Hematopoietic multipotent progenitor cell treated with erythropoietin and hydrocortisone succinate and interleukin-3 and kit ligand, for 15 days (in vitro differentiated cells): ENCODE measurements at regions not wholly inside any gene's neighbourhood (a gene's known extent, or its start where the extent isn't known, plus 50 kb on each side); places are given as distances from the start of the nearest gene placed in this dataset.
"Not testable (repeated sequence)": the region's sequence is repeated elsewhere in the genome, so short reads cannot be mapped to it uniquely, and the experiment has no call there.

ENCODE experiments used
- DNase-seq: peaks from one replicate; pipeline ENCODE4 v3.0.0-alpha.2; 2015; ENCODE audit warnings: low spot score

DNA sequence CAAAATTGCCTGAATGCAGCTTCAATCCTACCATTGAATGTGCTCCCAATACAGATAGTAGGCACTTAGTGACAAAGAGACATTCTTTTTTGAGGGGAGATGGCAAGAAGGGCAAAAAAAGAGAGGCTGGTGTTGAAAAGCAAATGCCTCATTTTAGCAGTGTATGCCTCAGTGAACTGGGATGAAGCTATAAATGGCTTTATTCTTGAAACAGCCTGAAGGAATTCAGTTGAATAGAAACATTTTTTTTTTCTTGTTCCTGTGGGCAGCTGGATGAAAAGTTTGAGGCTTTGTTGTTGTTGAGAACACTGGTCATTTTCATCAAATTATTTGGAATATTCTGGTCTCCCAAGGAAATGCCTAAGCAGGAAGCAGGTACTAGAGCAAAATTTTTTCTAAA lies 228.9 kb downstream of the RNF144A start:
- no peak for DNase-seq

DNA sequence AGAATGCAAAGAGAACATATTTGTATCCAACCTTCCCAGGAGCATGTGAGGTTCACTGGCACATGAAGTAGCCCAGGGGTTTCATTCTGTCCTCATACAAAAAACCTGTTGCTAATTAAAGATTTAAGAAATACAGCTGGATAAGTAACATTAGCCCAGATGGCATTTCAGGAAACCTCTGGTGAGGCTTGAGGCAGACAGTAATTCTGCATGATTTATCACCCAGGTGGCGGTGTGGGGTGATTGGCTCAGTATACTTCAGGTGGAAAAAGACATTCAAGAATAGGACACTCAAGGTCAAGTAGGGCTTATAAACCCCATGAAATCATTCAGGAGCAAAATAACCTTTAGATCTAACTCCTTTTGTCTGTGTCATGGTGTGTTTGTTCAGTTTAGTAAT lies 237.4 kb downstream of the RNF144A start:
- DNase-seq = no peak

DNA sequence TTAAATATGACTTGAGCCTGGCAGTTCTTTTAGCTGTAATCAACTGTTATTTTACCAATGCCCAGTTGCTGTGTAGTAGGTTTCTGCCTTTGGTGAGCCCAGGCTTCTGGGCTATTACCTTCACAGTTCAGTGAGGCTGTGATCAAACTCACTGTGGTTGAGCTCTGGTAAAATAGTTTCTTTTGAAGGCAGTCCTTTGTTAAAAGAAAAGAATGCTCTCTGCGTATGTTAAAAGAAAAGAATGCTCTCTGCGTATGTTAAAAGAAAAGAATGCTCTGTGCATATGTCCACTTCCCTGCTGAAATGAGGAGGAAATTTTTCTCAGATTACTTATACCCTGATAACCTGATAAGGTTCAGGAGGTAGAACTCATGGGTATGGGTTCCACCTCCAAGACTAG lies 244.3 kb downstream of the RNF144A start:
- no peak for DNase-seq

DNA sequence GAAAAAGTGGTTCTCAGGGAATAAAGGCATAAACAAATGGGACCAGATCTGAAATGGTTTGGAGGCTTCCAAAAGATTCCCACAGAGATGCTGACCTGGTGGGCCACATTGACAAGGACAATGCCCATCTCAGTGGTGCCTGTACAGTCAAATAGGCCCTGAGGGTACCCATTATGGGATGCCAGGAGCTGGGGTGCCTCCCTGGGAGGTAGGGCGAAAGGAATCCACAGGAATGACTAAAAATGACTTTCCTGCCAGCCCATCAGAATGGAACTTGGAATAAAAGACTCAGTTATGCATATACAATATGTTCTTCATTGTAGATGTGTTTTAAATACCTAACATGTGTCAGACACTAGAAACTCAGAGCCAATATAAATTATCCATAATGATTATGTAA lies 248.5 kb downstream of the RNF144A start:
- DNase-seq = no peak

DNA sequence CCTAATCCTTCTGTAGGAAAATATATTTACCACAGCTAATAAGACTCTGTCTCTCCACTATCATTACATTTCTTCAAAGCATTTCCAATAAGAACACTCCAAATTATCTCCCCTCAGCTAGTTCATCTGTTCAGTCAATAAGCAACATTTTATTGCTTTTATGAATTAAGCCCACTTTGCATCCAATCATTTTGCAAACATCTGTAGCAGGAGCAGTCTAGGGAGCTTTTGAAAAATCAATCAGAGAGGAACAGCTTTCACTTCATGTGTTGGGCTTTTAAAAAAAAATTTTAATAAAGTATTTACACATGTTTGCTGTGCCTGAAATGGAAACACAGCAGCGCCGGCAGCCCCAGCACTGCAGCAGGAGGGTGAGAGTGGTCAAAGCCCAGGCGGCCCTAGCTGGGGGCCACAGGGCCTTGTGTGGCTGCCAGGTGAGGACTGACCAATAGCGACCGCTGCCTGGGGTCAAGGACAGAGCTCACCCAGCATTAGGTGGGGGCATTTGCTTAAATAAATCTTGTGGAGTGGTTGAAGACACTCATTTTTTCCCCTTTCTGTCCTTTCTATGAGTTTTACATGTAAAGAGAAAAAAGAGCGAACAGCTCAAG lies 250.7 kb downstream of the RNF144A start:
- DNase-seq = no peak

DNA sequence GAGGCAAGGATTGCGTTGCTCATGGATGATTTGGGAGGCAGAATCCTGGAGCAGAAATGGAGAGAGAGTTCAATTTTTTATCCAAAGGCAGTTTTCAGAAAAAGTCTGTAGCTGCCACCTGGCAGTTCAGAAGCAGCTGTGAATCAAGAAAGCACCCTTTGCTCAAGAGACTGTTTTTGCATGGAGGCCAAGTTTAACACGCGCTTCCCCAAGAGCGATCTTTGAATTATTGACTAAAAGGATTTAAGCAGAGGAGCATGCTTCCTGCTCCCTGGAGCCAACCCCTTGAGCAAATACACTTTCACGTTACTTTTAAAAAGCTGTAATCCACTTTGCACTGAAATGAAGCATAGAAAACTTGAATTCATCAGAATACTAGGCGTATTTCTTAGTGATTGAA lies 252.4 kb downstream of the RNF144A start:
- DNase-seq = no peak

DNA sequence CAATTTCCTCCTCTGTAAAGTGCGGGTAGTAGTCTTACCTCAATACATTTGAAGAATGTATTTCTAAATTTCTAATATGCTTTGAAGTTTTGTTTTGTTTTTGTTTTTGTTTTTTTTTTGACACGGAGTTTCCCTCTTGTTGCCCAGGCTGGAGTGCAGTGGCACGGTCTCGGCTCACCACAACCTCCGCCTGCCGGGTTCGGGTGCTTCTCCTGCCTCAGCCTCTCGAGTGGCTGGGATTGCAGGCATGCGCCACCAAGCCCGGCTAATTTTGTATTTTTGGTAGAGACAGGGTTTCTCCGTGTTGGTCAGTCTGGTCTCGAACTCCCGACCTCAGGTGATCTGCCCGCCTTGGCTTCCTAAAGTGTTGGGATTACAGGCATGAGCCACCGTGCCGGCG lies 261.8 kb downstream of the RNF144A start:
- not testable (repeated sequence) for DNase-seq

DNA sequence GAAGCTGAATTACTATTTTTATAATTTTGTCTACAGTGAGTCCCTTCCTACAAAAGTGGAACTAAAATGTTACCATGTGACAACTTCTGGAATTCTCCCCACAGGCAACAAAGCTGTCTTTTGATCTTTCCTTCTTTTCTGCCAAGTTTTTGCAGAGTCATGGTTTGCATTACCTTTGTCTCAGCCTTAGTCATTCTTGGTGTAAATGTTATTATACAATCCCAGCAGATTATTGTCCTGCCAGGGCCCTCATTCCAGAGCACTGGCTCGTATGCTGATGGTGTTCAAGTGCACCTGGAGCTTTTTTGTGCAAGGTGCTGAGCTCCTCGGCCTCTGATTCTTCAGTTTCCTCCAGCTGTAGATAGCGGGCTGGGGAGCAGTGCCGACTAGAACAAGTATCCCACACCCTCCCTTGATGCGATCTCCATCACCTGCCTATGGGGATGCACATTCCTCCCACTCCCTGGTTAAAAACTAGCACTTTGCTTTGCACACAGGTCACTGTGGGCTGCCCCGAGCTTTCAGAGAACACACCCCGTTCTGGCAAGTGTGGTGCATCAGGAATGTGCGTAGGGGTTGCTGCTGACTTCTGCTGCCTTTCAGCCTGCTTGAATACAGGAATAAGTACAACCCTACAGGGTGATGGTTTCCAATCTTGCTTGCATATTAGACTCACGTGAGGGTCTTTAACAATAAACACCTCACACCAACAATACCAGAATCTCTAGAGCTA lies 263.6 kb downstream of the RNF144A start:
- no peak for DNase-seq

DNA sequence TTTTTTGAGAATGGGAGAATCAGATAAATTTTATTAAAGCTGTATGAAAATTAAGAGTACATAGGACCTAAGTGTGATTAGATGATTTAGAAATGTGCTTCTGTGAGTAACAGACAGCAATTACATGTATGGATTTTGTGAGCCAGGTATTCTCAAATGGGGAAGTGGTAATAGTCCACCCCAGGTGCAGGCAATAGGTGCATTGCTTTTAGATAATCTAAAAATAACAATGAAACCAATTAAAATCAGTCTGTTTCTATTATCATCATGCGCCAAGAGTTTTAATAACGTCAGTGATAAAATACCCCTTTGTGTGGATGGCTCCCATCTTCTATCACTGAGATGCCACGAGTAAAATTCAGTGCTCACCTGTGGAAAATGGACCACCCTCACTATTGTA lies 265.3 kb downstream of the RNF144A start:
- DNase-seq = no peak

DNA sequence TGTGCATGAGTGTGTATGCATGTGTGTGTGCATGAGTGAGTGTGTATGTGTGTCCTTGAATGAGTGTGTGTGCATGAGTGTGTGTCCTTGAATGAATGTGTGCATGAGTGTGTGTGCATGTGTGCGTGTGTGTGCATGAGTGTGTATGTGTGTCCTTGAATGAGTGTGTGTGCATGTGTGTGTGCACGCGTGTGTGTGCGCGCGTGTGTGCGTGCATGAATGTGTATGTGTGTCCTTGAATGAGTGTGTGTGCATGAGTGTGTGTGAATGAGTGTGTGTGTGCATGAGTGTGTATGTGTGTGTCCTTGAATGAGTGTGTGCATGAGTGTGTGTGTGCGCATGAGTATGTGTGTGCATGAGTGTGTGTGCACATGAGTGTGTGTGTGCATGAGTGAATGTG lies 271.9 kb downstream of the RNF144A start:
- DNase-seq = no peak

DNA sequence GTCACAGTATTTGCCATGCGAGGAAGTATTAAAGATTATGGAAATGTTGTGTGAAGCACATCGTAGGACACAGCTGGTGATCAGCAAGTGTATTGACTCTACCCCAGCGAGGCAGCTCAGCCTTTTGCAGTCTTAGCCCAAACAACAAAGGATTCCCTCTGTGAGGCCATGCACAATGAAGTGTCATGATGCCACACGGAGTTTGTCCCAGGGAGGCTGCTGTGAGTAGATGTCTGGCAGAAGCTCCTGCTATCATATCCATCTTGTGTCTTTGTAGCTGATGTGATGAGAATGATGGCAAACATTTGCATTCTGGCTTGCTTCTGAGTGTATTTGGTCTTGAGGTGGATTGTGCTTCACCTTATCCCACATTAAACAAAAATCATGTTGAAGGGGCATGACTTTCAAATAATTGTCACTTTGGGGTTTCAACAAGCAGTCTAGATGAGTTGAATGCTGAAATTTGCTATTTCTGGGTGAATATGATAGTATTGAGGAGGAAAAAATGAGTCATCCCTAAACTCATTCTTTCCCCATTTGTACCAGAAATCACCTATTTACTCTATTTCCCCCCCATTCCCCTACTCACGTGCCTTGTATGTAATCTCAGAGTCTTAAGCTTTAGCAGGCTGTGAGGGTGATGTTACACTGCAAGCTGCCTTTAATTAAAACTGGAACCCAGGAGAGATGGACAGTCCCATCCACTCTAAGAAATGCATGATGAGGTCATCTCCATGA lies 273.5 kb downstream of the RNF144A start:
- DNase-seq = no peak

DNA sequence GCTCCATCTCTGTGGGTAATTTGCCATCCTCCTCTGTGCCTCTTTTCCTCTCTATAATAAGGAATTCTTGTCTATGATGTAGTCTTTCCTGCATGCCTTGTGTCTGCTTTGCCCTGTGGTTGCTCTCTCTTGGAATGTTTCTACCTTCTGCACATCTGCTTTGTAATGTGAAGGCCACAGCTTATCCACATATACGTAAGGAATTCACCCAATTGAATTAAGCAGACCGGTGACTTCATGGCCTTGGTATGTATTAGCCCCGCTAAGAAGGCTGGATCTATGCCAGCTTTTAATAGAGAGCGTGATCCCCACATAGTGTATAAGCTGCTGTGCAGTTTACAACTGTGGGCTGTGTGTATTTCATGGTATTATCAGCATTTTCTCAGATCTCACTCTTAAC lies 274.7 kb downstream of the RNF144A start:
- DNase-seq = no peak

DNA sequence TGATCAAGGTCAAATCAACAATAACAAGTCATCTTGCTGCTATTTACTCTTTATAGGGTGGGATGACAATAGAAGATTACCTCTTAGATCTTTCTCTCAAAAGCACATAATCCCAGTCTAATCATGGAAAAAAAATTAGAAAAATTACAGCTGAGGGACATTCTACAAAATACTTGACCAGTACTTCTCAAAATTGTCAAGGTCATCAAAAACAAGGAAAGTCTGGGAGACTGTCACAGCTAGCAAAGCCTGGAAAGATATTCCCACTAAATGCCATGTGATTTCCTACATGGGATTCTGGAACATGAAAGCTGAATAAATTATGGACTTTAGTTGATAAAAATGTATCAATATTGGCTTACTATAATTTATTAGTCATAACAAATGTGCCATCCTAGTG lies 276.2 kb downstream of the RNF144A start:
- no peak for DNase-seq

DNA sequence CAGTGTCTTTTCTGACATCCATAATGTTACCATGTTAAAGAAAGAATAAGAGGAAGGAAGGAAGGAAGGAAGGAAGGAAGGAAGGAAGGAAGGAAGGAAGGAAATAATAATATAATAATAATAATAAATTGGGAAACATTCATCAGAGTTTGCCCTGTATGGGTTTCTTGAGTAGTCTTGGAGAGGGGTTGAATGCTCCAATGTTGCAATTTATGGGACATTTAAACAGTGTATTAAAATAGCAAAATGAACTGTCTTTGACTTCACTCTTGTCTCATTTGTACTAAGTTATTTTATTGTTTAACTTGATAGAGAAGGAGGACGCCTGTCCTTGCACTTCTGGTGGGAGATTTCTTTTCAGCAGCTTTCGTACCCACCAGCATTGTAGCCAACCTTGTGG lies 277.7 kb downstream of the RNF144A start:
- no peak for DNase-seq

DNA sequence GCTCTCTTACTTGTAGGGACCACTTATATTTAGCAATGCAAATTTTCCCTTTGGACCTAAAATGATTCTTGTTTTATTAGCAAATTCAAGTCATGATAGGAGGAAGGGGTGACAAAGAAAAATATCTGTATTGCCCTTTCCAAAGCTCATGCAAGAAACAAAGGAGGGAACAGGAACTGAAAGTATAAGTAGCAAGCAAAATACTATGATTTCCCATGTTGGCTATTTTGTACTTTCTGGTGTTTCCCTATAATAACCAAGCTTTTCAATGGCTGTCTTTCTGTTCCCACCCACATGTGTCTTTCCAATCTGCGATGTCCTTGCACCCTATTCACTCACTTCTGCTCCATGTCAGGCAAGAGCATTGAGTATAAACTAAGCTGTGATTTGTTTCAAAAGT lies 279.7 kb downstream of the RNF144A start:
- DNase-seq = no peak

DNA sequence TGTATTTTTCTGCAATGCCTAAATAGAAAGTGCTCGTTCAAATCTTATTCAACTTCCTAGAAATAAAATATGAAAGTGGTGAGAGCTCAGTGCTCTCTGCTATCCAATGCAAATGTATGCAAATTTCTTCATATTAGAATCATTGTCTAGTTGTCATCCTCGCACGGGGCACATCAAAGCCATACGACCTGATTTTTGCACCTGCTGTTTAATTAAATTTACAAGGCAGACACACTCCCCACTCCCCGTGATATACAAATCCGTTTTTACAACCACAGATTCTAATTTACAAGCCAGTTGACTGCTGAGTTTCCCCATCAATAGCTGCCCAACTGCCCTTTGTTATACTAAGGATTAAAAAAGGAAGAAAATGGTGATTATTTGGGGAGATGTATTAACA lies 284.6 kb downstream of the RNF144A start:
- DNase-seq = no peak

DNA sequence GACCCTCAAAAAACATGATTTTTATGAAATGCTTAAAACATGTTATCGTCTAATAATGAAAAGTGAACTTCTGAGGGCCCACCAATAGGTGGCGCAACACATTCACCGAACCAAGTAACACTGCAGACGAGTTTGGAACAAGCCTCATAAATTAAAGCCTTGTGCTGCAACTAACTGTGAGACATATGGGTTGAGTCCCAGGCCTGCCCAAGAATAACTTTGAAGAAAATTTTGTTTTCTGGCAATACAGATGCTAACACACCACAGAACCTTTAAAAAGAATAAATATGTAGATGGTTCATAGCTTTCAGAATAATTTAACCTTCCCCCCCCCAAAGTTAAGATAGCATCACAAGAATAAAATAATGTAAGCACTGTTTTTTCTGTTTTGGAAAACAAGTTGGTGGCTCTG lies 285.9 kb downstream of the RNF144A start:
- DNase-seq = peak; percentile 46

DNA sequence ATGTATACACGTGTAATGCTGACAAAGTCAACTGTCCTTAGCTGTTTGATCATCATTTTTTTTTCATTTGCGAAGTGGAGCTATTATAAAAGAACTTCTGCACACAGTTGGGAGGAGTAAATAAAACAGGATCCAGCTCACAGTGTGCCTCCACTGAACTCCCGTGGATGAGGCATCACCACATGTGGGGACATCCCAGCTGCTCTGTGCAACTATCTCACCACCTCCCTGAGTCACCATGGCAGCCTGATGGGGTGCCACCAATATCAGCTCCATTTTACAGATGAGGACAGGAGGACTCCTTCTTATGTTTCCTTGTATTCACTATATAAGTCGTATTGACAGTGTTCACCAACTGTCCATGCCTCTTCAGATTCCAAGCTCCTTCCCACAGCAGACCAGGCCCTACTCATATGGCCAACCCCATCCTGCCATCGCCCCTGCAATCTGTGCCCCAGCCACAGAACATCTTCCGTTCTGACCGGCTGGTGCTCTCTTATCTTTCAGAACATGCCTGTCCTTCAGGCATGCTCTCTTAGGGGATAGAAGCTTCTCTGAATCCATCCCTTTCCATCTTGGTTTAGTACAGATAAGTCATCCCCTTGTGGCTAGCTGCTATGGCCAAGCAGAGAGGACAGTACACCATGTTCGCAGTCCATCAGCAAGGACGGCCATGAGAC lies 288.1 kb downstream of the RNF144A start:
- DNase-seq = no peak

DNA sequence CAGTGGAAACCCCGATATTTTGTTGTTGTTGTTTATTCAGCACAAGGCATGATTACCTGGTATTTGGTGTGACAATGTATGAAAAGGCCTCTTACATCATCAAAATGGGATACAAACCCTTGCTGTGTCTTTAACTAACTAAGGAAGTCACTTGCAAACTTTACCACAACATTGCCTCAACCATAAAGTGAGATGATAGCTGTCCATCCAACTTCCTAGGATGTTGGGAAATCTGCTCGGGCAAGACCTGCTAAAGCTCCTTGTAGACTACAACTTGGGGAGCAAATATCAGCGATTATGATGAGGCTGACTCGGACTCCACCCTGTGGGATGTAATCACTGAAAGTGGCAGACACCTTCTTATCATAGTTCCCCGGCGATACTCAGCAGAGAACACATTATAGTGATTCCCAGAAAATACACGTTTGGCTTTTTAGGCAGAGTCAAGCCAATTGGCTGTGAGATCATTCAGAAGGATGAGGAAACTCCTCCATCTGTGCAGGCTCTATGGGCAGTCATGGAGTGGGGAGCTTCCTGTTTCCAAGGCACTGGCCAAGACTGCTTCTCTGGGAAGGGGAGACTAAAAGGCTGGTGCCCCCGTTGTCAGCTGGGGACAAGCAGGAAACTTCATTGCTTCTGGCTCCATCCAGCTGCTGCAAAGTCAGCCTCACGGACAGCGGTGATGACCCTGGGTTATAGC lies 289.0 kb downstream of the RNF144A start:
- DNase-seq = no peak

DNA sequence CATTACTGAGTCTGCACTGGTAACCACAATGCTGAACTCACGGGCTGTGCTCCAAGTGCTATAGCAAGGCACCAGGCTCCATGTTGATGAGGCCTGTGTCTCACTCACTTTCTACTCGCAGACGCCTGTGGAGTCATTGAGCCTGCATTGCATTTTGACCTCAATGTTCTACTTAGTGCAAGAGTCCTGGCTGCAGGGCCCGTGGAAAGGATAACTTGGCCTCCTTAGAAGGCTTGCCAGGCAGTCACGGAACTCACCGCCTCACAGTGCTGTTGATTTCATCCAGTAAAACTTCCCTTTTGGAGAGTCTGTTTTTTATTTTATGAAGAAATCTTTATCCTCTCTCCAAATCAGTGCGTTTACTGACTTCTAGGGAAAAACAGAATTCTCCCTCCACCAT lies 290.4 kb downstream of the RNF144A start:
- no peak for DNase-seq

DNA sequence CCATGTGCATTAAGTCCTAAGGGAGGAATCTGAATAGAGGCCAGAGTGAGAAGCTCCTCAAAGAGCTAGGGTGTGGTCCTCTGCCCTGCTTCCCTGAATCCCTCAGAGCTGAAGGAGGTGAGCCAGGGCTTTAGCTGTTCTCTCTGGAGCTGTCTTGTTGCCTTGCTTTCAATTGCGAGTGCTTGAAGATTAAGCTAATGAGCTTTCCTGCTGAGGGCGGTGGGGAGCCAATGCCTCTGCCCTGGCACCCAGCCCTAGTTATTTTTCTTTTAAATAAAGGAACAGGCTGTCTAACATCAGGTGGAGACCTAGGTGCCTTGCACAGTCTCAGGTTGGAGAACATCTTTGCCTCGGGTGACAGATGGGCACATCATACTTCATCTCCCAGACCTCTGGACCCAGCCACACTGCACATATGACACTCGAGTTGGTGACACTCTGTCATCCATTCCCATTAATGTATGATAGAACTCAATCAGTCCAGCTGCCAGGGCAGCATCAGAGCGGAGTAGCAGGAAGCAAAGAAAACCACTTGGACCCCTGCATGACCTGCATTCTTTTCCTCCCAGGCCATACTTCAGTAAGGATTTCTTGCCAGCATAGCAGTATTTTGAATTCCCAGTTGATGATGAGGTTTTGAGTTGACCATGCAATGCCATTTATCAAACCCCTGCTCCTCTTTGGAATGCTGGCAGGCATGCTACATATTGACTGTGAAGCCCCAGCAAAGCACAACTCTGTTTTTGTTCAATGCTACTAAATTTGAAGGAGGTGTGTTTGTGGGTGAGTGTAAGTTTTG lies 292.7 kb downstream of the RNF144A start:
- DNase-seq = no peak
